B cell (primary cell): ENCODE measurements at regions not wholly inside any gene's neighbourhood (a gene's known extent, or its start where the extent isn't known, plus 50 kb on each side); places are given as distances from the start of the nearest gene placed in this dataset.

ENCODE experiments used
- ATAC-seq: fragments of 200-7000 bp; cut with Tn5 transposase; one replicate; pipeline ENCODE4 v1.10.0; 2021; ENCODE audit warnings: low read depth, mild to moderate bottlenecking, moderate number of reproducible peaks, moderate library complexity
- CTCF ChIA-PET: fragments of 350-600 bp; sonication (Branson Sonifier 250); formaldehyde crosslinking; loops from one replicate; lab custom pipeline; 2021; ENCODE audit warnings: antibody characterized with exemption, inconsistent platforms; lab: Charles Lee
- POLR2A ChIA-PET: fragments of 350-600 bp; sonication (Branson Sonifier 250); formaldehyde crosslinking; loops from one replicate; lab custom pipeline; 2021; ENCODE audit warnings: antibody characterized with exemption; lab: Charles Lee
- DNase-seq: peaks from one replicate; pipeline ENCODE4 v3.0.0; 2013
- H2AFZ ChIP-seq: 2 replicates; pipeline ENCODE4 v1.6.1; 2012; ENCODE audit warnings: mild to moderate bottlenecking, low read depth, low read length; ENCODE audit not compliant: insufficient read depth, poor library complexity, severe bottlenecking
- H3K27ac ChIP-seq, 2 donors: 1 replicate in 1 of 2; 2 replicates in 1 of 2; pipeline ENCODE4 v1.5.1; 2012 to 2013; ENCODE audit warnings: low read length in 2 of 2, mild to moderate bottlenecking in 2 of 2, moderate library complexity in 1 of 2
- H3K27me3 ChIP-seq, 4 experiments: fragments of 200-600 bp in 1 of 4; sonication (generic) in 1 of 4; replicated peaks in 1 of 4; 1 replicate in 2 of 4; 2 replicates in 2 of 4; pipeline versions ENCODE4 v1.6.1 to v1.7.0; 2013 to 2016; ENCODE audit warnings: low read length in 3 of 4, mild to moderate bottlenecking in 2 of 4, mixed read lengths in 1 of 4, moderate library complexity in 1 of 4; ENCODE audit not compliant: insufficient read depth in 4 of 4, control insufficient read depth in 3 of 4; ENCODE audit errors: control extremely low read depth in 1 of 4
- H3K36me3 ChIP-seq, 2 experiments: replicated peaks in 1 of 2; 1 replicate in 1 of 2; 2 replicates in 1 of 2; pipeline versions ENCODE4 v1.6.1 to v1.7.1; 2013; ENCODE audit warnings: low read length in 1 of 2; ENCODE audit not compliant: insufficient read depth in 2 of 2, control insufficient read depth in 1 of 2; ENCODE audit errors: control extremely low read depth in 1 of 2, extremely low read depth in 1 of 2
- H3K4me1 ChIP-seq, 2 donors: fragments of 200-600 bp in 1 of 2; sonication (generic) in 1 of 2; 1 replicate in 1 of 2; 2 replicates in 1 of 2; pipeline versions ENCODE4 v1.5.1 to v1.6.1; 2013 to 2017; ENCODE audit warnings: low read length in 2 of 2; ENCODE audit not compliant: control insufficient read depth in 2 of 2, insufficient read depth in 2 of 2
- H3K4me2 ChIP-seq: replicated peaks from 2 replicates; pipeline ENCODE3; 2012; ENCODE audit warnings: mild to moderate bottlenecking, low read depth, low read length; ENCODE audit not compliant: poor library complexity, severe bottlenecking
- H3K4me3 ChIP-seq, 5 experiments: fragments of 200-600 bp in 1 of 5; sonication (generic) in 1 of 5; 1 replicate in 3 of 5; 2 replicates in 2 of 5; pipeline versions ENCODE4 v1.5.1 to v1.7.0; 2011 to 2016; ENCODE audit warnings: low read length in 4 of 5, mild to moderate bottlenecking in 4 of 5, low read depth in 2 of 5, control low read depth in 1 of 5, moderate library complexity in 1 of 5; ENCODE audit not compliant: insufficient read depth in 1 of 5; ENCODE audit errors: control extremely low read depth in 1 of 5, extremely low read depth in 1 of 5
- H3K79me2 ChIP-seq: fragments of 200-600 bp; sonication (generic); one replicate; pipeline ENCODE4 v1.6.0; 2016; ENCODE audit warnings: low read length; ENCODE audit not compliant: control insufficient read depth, insufficient read depth
- H3K9ac ChIP-seq: fragments of 200-600 bp; sonication (generic); 2 replicates; pipeline ENCODE4 v1.6.1; 2017; ENCODE audit warnings: mild to moderate bottlenecking, low read length, moderate library complexity
- H3K9me3 ChIP-seq, 3 donors: one replicate each; pipeline versions ENCODE4 v1.6.1 to v1.7.1; 2013; ENCODE audit warnings: low read length in 2 of 3; ENCODE audit not compliant: control insufficient read depth in 2 of 3, insufficient read depth in 1 of 3; ENCODE audit errors: control extremely low read depth in 1 of 3
- H4K20me1 ChIP-seq: 2 replicates; pipeline ENCODE4 v1.6.0; 2012; ENCODE audit warnings: mild to moderate bottlenecking, low read length; ENCODE audit not compliant: insufficient read depth, control insufficient read depth, poor library complexity, severe bottlenecking
- H3K27ac Mint-ChIP-seq: one replicate; pipeline ENCODE4 v1.8.0; 2021; ENCODE audit warnings: mixed read lengths
- H3K27me3 Mint-ChIP-seq: one replicate; pipeline ENCODE4 v1.8.0; 2021; ENCODE audit warnings: mixed read lengths
- H3K4me1 Mint-ChIP-seq: one replicate; pipeline ENCODE4 v1.8.0; 2021; ENCODE audit warnings: mixed read lengths
- H3K4me3 Mint-ChIP-seq: one replicate; pipeline ENCODE4 v1.8.0; 2021; ENCODE audit warnings: mixed read lengths
- H3K9me3 Mint-ChIP-seq: one replicate; pipeline ENCODE4 v1.8.0; 2022; ENCODE audit warnings: mixed read lengths; ENCODE audit not compliant: insufficient read depth
- CTCF ChIP-seq: fragments of 200-600 bp; IDR thresholded peaks from one replicate; pipeline ENCODE4 v1.8.0; 2022; ENCODE audit warnings: antibody characterized with exemption, mild to moderate bottlenecking
- EZH2 ChIP-seq: IDR thresholded peaks from 2 replicates; pipeline ENCODE4 v1.6.1; 2012; ENCODE audit warnings: borderline replicate concordance, low read depth, mild to moderate bottlenecking, moderate library complexity, low read length; ENCODE audit not compliant: insufficient read depth, poor library complexity, severe bottlenecking
- WGBS: methylation state at CpG from one replicate; pipeline ENCODE4 v1.1.5; 2013; ENCODE audit warnings: missing lambda C conversion rate; ENCODE audit not compliant: insufficient coverage; 5-methylcytosine and 5-hydroxymethylcytosine counted together
- intact Hi-C: fragments of 100-400 bp; cut with micrococcal nuclease; formaldehyde crosslinking; loops from one replicate; pipeline ENCODE4 v1.10.0; 2022

GRCh38 chr6:122118945-122119506, 280.4 kb upstream of the HSF2 start:
- Mint-ChIP-seq H3K4me3 (no peak overlapping the region), H3K4me1 (no peaks in the 10 kb centered on the region), H3K27me3 (no peaks in the 10 kb centered on the region), H3K27ac (no peak overlapping the region), H3K9me3 (no peaks in the 10 kb centered on the region)
- ATAC-seq (no peak), DNase-seq (no peak)
- Histone ChIP-seq H3K9ac (no peak overlapping the region), H3K4me1 (no peaks in the 10 kb centered on the region), H3K27me3 (no peaks in the 10 kb centered on the region), H4K20me1 (no peaks in the 10 kb centered on the region), H3K4me3 (no peak overlapping the region), H3K36me3 (no peaks in the 10 kb centered on the region), H3K79me2 (no peaks in the 10 kb centered on the region), H3K9me3 (no peaks in the 10 kb centered on the region), H3K27ac (no peak overlapping the region), H3K4me2 (no peak overlapping the region), H2AFZ (no peak overlapping the region)
- ChIA-PET POLR2A (no interaction called here), CTCF (interaction anchor here (0.7 kb wide), 1 partner anchor 83 kb away, joined by 3 read pairs; no protein-coding TSS in a partner anchor)
- no CpG with 5 or more reads among the region's 1 CpG for WGBS
- intact Hi-C loops, result no loop called here
- TF ChIP-seq CTCF (no peak), EZH2 (no peak)

GRCh38 chr6:122122202-122122601, 277.2 kb upstream of the HSF2 start:
- POLR2A ChIA-PET, result no interaction called here
- no peak overlapping the region for H3K27ac Mint-ChIP-seq
- Histone ChIP-seq H4K20me1 (no peaks in the 10 kb centered on the region), H3K4me3 (no peak overlapping the region), H3K79me2 (no peaks in the 10 kb centered on the region), H3K9me3 (no peaks in the 10 kb centered on the region), H3K27ac (no peak overlapping the region), H3K4me1 (no peaks in the 10 kb centered on the region), H2AFZ (no peak overlapping the region), H3K36me3 (no peaks in the 10 kb centered on the region), H3K27me3 (no peaks in the 10 kb centered on the region), H3K4me2 (no peak overlapping the region), H3K9ac (no peak overlapping the region)
- DNase-seq (no peak), ATAC-seq (no peak)
- WGBS, result no CpG with 5 or more reads among the region's 1 CpG
- no peak for TF ChIP-seq CTCF
- TF ChIP-seq EZH2, result no peak
- no peak overlapping the region for H3K4me3 Mint-ChIP-seq
- CTCF ChIA-PET, result no interaction called here
- no peaks in the 10 kb centered on the region for H3K4me1 Mint-ChIP-seq
- no peaks in the 10 kb centered on the region for H3K9me3 Mint-ChIP-seq
- H3K27me3 Mint-ChIP-seq, result no peaks in the 10 kb centered on the region
- intact Hi-C loops, result no loop called here
